ENCODE measurements at regions not wholly inside any gene's neighbourhood (a gene's known extent, or its start where the extent isn't known, plus 50 kb on each side); places are given as distances from the start of the nearest gene placed in this dataset.

DNA sequence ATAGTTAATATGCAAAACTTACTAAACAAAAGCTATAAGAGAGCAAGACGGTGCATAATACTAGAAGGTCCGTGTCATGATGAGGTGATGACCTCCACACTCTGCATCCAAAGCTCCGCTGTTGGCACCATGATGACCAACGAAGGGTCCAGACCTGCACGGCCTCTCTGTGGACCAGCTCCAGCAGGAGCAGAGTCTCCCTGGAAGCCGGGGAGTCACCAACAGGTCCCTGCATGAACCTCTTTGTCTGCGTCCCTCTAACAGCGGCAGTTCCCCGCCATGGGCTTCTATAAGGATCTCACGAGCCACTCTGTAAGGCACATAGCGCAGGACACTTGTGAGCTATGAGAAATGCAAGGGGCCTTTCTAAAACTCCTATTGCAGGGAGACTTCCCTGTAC is 517.3 kb downstream of the BRD1 start:
- no peak for DNase-seq

DNA sequence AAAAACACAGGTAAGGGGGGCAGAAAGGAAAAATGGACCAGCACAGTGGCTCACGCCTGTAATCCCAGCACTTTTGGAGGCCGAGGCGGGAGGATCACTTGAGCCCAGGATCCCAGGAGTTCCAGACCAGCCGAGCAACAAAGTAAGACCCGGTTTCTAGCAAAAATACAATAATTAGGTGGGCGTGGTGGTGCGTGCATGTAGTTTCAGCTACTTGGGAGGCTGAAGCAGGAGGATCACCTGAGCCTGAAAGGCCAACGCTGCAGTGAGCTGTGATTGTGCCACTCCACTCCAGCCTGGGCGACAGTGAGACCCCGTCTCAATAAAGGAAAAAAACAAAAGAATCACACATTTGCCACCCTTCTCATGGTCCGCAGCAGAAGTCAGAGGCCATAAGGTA is 519.4 kb downstream of the BRD1 start:
- no peak for DNase-seq

DNA sequence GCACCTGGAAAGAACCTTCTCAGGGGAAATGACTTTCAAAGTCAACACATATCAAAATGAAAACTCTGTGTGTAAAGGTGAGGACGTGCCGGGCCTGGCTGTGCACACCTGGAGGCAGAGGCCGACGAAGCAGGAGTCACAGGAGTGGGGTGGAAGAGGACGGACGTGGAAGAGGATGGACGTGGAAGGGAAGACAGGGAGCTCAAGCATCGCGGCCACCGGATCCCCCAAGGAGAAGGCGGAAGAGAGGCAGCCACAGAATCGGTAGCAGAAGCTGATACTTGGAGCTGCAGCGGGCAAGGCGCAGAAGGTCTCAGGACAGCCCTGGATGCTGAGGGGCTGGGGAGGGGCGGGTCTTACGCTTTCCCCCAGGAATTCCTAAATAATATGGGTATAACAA is 519.8 kb downstream of the BRD1 start:
- DNase-seq = no peak

DNA sequence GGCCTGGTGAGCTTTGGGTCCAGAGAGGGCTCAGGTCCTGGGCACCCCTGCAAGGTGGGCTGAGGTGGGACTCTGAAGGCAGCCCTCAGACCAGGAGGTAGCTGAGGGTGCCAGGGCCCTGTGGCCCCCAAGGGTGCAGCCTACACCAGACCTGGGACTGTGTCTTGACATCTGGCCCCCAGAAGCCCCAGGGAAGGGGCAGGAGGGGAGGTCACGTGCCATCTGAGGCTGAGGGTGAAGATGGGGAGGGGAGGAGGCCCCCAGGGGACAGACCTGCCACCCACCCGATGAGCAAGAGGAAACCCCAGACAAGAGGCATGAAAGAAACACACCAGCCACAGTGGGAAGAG is 520.2 kb downstream of the BRD1 start:
- no peak for DNase-seq

DNA sequence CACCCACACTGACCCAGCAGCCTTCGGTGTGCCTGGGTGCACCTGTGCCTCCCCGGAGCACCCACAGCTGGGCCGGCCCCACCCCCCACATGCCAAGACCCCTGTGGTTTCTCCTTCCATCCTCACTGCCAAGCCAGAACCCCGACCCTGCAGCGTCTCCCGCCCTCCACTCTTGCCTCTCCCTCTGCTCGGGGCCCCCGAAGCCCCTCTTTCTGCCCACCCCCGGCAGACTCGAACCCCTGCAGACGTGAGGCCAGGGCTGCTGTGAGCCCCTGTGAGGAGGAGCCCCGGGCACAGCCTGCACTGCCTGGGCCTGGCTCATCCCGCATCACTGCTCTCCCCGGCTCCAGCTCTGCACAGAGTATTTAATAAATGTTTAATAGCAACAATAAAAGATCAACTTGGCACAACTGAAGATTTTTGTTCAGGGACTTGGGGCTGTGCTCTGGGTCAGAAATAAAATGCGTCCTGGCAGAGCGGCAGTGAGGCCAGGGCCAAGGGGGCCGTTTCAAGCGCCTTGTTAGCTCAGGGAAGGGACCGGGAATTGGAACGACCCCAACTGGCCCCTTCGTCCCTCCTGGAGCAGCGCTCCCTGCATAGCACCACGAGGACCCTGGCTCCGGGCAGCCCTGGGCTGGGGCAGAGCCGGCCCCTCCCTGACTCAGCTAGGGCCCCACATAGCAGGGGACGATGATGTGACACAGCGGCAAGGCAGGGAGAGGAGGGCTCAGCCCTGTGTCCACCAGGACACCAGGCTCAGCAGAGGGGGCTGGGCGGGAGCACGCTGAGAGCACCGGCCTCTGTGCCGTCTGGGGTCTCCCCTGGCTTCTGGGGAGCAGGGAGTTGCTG is 520.8 kb downstream of the BRD1 start:
- no peak for DNase-seq

DNA sequence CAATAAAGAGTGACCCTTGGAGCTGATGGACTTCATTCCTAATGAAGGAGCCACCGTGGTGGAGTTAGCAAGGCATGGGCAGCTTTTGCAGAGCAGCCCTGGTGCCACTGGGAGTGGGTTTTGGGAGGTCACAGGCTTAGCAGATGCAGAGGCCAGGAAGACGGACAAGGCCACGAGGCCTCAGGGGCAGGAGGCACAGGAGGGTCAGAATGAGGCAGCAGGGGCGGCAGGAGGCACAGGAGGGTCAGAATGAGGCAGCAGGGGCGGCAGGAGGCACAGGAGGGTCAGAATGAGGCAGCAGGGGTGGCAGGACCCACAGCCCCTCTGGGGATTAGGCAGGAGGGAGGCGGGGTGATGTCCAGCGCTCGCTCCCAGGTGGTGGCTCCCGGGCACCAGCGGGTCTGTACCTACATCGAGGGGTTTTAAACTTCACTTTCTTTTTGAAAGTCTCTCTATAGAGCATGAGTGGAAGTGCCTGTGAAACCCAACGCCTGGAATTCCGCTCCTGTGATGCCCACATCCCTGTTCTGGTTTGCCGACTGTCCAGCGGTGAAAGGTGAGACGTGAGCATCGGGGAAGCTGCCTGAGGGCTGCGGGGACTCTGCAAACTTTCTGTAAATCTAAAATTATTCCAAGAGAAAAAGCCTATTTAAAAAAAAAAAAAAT is 521.6 kb downstream of the BRD1 start:
- DNase-seq = no peak

DNA sequence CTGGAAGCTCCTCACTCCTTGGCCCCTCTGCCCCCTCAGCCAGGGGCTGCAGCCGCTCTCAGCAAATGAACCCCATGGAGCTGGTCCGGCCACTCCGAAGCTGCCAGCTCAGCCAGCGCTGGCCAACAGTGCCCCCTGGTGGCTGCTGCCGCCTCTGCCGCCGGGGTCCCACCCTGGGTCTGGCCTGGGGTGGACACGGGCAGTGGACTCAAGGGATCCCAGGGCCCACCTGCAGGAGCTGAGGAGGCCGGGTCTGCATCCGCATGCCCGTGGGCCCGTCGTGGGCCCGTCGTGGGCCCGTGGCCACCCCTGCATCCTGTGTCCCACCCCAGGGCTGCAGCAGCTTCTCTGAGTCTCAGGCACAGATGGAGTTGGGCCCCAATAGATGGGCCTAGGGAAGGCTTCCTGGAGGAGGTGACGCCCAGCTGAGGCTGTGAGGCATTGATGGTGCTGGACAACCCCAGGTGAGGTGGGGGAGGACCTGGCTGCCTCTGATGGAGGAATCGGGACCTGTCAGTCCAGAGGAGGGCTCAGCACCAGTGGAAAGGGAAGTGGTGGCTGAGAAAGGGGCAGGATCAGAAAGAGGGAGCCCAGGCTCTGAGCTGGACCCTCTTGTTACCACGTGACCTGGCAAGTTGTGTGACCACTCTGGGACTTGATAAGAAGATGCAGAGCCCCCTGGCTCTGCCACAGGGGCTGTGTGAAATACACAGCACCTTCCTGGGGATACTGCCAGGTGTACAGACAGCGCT is 522.3 kb downstream of the BRD1 start:
- DNase-seq = no peak

DNA sequence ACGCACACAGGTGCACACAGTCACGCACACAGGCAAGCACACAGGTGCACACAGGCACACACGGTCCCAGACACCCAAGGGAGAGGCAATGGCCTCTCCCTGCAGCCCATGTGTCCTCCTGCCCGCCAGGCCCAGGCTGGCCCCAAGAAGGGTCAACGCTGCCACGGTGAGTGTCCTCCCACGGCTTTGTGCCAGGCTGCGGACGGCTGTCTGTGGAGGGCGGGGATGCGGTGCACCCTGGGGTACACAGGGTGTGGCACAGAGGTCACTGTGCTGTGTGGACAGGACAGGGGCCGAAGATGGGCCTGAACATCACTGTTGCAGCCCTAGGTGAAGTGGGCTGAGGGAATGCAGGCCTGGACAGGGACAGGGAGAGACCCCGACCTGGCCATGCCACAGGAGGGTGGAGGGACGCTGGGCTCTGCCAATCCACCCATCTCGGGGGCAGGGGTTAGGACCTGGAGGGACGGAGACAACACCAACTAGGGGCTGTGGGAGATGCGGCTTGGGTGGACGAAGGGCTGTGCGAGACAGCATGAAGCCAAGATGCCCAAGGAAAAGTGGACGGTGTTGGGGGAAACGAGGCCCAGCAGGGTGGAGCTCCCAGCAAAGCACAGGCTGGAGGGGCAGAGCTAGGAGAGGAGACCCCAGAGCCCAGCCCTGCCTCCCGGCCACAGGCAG is 523.8 kb downstream of the BRD1 start:
- DNase-seq = no peak

DNA sequence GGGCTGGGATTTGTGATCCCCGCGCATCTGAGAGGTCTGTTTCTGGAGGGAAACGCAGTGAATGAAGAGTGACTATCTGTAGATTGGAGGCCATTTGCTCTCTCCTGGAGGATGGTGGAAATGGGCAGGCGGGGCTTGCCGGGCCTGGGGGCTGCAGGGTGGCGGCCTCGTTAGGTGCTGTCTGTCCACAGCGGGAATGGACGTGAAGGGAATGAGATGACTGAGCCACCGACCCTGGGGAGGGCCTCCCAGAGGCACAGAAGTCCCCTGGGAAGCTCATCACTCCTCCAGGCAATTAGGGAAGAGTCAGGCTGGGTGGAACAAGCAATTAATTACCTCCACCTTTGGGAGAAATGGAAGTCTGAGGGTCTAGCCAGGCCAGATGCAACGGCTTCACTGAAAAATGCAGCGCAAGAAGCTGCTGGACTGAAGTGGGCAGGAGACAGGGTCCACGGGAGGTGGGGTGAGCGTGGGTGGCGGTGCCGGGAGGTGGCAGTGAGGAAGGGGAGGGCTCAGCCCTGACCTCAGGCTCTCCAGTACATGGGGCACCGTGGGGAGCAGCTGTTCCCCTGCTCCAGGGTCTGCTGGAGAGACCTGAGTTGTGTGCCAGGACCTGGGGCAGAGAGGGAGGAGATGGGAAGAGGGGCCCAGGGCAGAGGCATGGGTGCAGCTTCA is 524.5 kb downstream of the BRD1 start:
- DNase-seq = no peak

DNA sequence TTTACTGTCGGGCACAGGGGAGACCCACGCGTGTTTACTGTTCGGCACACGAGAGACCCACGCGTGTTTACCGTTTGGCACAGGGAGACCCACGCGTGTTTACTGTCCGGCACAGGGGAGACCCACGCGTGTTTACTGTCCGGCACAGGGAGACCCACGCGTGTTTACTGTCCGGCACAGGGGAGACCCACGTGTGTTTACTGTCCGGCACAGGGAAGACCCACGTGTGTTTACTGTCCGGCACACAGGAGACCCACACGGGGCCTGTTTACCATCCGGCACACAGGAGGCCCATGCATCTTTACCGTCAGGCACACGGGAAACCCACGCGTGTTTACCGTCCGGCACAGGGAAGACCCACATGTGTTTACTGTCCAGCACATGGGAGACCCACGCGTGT is 525.1 kb downstream of the BRD1 start:
- DNase-seq = no peak

DNA sequence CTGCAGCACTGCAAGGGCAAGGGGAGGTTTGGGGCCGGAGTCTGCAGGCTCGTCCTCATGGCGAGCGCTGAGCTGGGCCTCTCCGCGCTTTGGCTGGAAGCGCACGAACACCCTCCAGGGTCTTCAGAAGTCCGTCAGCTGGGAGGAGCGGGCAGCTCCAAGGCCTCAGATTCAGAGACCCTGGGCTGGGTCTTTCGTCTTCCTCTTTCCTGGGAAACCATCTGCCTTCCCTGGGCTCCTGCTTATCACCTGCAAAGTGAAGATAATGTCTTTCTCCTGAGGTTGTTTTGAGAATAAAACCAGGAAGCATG is 525.6 kb downstream of the BRD1 start:
- DNase-seq = no peak

DNA sequence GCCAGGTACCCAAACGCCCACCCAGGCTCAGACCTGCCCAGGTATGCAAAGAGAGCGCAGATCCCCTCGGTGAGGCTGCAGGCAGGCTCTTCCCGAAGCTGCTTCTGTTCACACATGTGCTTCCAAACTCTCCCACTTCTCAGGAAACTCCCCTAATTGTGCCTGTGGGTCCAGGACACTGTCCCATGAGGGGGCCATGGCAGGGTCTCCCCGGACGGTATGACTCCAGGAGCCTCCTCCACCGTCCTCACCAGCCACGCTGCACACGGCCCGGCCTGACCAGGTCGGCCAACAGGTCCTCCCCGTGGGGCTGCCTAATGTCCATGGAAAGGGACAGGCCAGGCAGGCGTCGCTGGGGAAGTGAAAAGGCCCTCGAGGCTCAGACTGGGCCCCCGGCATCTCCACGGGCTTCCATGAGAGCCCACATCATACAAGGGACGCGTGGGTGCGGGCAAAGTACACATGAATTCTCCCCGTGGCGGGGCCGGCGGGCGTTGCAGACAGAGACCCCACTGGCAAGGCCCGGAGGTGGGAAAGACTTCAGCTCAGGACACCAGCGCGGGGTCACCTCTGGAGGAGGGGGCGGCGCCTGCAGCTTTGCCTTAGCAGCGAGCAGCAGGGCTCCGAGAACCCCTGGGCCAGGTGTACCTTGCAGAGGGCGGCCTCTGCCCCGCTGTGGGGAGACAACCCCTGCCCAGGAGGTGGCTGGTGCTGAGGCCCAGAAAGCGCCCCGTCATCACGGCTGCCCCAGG is 526.1 kb downstream of the BRD1 start:
- no peak for DNase-seq

DNA sequence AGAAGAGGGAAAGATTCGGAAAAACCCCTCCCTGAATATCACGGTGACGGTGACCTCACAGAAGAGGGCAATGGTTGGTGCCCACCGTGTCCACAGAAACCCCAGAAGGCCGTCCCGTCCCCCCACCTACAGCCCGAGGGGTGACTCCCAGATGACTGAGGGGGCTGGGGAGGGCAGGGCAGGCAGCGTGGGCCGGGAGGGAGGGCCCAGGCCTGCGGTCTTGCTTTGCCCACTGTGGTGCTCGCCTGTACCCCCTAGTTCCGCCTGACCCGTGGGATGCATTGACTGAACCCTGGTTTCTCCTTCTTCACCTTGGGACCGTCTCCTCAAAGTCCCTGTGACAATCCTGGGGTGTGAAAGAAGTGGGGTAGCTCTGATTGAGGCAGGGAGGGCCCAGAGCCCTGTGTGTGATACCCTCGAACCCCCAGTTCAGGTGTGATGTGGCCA is 526.7 kb downstream of the BRD1 start:
- no peak for DNase-seq

DNA sequence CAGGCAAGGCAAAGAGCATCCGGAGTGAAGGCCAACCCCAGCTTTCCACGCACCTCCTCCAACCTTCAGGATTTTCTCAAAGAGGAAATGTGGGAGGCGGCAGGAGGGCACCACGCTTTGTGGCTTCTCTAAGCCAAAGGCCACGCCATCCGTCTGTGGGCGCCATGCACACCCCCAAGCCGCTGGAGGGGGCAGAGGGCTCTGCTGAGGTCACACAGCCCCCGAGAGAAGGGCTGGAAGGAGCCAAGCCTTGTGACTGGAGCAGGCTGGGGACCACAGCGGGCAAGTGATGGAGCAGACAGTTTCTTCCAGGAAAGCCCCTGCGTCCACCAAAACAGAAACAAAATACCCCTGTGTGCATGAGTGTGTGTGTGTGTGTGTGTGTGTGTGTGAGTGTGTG is 527.4 kb downstream of the BRD1 start:
- no peak for DNase-seq

DNA sequence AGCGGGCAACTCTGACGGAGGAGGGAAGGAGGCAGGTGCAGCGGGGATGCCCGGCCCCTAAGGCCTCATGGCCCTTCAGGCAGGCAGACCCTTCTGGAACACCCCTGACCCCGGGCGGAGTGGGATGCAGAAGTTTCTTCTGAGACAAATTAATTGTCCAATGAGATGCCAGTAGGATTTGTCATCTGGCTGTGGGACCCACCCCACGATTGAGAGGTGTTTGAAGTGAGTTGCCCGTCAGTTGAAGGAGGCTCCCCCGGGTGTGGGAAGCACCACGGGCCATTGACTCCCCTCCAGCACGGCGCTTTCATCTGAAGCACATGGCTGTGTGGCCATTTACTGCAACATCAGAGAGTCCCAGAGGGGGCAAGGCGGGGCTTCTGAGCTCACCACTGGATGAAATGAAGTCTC is 527.8 kb downstream of the BRD1 start:
- no peak for DNase-seq

DNA sequence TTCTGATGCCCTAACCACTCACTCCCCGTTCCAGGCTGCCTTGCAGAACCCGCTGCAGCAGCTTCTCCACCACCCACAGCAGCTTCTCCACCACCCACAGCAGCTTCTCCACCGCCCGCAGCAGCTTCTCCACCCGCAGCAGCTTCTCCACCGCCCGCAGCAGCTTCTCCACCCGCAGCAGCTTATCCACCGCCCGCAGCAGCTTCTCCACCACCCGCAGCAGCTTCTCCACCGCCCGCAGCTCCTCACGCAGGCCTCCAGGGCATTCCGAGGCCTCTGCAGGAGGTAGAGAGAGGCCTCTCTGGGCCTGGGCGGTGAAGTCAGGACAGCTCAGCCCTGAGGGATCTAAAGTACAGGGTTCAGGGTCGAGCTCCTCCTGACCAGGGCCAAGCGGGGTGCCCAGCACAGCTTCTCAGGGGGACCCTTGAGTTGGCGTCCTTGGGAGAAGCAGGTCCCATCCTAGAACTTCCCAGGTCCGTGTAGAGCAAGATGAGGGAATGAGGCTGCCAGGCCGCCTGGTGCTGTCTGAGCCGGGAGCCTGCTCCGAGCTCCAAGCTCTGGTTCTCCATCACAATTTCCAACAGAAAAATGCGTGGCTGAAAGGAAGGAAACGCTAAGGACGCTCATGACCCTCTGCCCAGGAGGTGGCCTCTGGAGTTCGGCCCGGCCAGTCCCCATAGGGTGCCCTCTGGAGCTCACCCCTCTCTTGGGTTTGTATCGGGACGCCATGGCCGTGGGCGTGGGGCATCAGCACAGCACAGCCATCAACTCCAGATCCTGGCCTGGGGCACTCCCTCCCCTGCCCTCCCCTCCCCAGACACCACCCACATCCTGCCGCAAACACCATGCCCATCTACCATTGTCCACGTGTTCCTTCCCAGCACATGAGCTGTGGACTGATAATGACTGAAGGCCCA is 528.6 kb downstream of the BRD1 start:
- no peak for DNase-seq

DNA sequence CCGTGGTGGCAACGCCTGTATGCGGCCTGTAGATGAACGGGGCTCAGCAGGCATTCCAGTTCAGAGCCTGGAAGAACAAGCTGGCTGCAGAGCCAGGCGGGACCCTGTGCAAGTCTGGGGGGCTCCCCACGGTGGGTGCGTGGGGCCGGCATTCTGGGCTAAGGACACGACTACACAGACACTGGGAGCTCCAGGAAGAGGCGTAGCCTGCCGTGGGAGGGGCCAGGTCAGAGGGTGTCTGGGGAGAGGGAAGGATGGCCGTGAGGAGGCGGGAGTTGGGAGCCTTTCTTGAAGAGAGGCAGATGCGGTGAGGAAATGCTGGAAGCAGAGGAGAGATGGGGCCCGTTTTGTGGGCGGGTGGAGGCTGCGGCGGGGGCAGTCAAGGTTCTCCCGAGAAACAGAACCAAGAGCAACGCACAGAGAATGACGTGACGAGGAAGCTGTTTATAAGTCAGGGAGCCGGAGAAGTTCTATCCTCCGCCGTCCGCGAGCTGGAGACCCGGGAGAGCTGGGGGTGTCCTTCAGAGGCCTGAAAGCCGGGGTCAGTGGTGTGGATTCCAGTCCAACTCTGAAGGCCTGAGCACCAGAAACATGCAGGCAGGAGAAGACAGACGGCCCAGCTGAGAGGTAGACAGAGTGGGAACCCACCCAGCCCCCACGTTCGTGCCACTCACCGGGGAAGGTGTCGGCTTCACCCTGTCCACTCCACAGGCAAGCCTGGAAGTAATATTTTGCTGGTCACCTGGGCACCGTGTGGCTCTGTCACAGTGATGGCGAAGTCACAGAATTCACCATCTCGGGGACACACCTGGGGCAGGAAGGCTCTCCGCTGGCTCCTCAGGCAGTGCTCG is 529.6 kb downstream of the BRD1 start:
- no peak for DNase-seq

DNA sequence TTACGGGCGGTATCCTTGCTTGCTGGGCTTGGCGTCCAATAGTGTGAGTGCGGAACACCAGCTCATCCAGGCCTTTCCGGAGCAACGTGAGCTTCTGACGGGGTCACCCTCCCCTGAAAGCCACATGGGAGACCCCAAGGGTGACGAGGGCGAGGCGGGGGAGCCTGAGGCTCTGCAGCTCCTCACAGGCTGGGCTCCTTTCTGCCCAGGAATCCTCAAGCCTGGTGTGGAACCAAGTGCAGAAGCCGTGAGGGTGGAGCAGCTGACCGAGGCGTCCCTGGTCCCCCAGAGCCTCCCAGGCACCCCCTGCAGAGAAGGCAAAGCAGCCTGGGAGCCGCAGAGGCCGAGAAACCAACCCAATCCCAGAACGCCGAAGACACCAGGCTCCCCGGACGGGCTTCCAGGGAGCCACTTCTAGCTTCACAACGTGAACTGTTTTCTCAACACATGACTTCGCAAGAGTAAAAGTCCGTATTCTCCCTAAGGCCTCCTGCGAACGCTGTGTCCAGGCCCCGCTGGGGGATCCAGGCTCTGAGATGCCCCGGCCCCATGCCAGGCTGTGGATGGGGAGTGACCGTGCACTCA is 530.3 kb downstream of the BRD1 start:
- no peak for DNase-seq

DNA sequence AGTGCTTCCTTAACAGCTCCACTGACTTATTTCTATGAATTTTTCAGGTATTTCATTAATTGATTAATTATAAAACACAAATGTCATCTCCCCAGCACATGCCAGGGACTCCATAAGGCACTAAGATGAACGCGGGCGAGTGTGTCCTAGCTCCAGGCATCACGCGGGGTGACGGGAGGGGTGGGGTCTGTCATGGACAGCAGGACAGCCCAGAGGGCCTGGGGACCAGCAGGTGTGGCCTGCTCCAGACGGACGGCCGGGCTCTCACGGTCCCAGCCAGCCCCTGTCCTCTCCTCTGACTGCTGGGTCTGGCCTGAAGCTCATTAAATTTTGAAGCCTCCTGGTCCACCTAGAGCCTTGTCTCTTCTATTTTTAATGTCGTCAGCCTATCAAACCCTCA is 531.1 kb downstream of the BRD1 start:
- no peak for DNase-seq
